Panc1 (cell line): ENCODE measurements at regions not wholly inside any gene's neighbourhood (a gene's known extent, or its start where the extent isn't known, plus 50 kb on each side); places are given as distances from the start of the nearest gene placed in this dataset.

ENCODE experiments used
- ATAC-seq: fragments of 200-7000 bp; cut with Tn5 transposase; 2 replicates; pipeline ENCODE4 v1.9.1; 2020; ENCODE audit warnings: mild to moderate bottlenecking, moderate library complexity
- BruUV-seq: library from RNA; stranded (reverse); fragments of 400-500 nt; replicated peaks from 2 replicates; lab custom pipeline; 2021; lab: Mats Ljungman, UMichigan
- CTCF ChIA-PET: fragments of 300-600 bp; sonication (Branson Sonifier 250); formaldehyde crosslinking; loops from one replicate; lab custom pipeline; 2022; ENCODE audit warnings: antibody characterized with exemption; lab: Charles Lee
- POLR2A ChIA-PET: fragments of 300-600 bp; sonication (Branson Sonifier 250); formaldehyde crosslinking; loops from one replicate; lab custom pipeline; 2022; ENCODE audit warnings: antibody characterized with exemption; lab: Charles Lee
- DNase-seq: peaks from one replicate; pipeline ENCODE4 v3.0.0-alpha.2; 2010; ENCODE audit warnings: low read depth, low spot score
- H3K27ac ChIP-seq: 2 replicates; pipeline ENCODE4 v1.5.1; 2011; ENCODE audit warnings: mild to moderate bottlenecking, low read length, inconsistent platforms
- H3K27me3 ChIP-seq: fragments of 200-500 bp; sonication (Bioruptor generic); 2 replicates; pipeline ENCODE4 v1.6.0; 2014; ENCODE audit warnings: low read length, inconsistent platforms; ENCODE audit not compliant: control insufficient read depth, insufficient read depth
- H3K36me3 ChIP-seq: fragments of 200-500 bp; sonication (Bioruptor generic); 2 replicates; pipeline ENCODE4 v1.5.1; 2014; ENCODE audit warnings: inconsistent platforms, mild to moderate bottlenecking, low read length, moderate library complexity; ENCODE audit not compliant: control insufficient read depth, insufficient read depth
- H3K4me1 ChIP-seq: 2 replicates; pipeline ENCODE4 v1.5.1; 2011; ENCODE audit warnings: inconsistent platforms, mild to moderate bottlenecking, low read length, moderate library complexity; ENCODE audit not compliant: control insufficient read depth, insufficient read depth
- H3K4me3 ChIP-seq, 2 experiments: 2 replicates each; pipeline ENCODE4 v1.5.1; 2011 to 2012; ENCODE audit warnings: low read depth in 2 of 2, low read length in 2 of 2, mild to moderate bottlenecking in 2 of 2, inconsistent platforms in 1 of 2, moderate library complexity in 1 of 2
- H3K9me3 ChIP-seq: fragments of 200-500 bp; sonication (Bioruptor generic); 2 replicates; pipeline ENCODE4 v1.5.1; 2014; ENCODE audit warnings: low read depth, mild to moderate bottlenecking, inconsistent platforms, low read length, moderate library complexity; ENCODE audit not compliant: control insufficient read depth, insufficient read depth
- POLR2AphosphoS5 ChIP-seq: IDR thresholded peaks from 2 replicates; pipeline ENCODE4 v1.6.1; 2012; ENCODE audit warnings: mild to moderate bottlenecking, low read depth, low read length, moderate library complexity
- SIN3A ChIP-seq: IDR thresholded peaks from 2 replicates; pipeline ENCODE4 v1.6.1; 2012; ENCODE audit warnings: low read depth, mild to moderate bottlenecking, low read length, moderate library complexity, borderline replicate concordance; ENCODE audit not compliant: insufficient read depth
- TCF7L2 ChIP-seq: IDR thresholded peaks from 2 replicates; pipeline ENCODE4 v1.6.1; 2011; ENCODE audit warnings: mild to moderate bottlenecking, low read depth, low read length, inconsistent platforms
- in situ Hi-C: cut with HindIII; loops from 2 replicates; pipeline ENCODE4 v1.10.0; 2016; ENCODE audit warnings: low sequenced_read_pairs, low pct_unique_long_range_greater_than_20kb
- intact Hi-C: fragments of 100-400 bp; cut with micrococcal nuclease; formaldehyde crosslinking; loops from one replicate; pipeline ENCODE4 v1.10.0; 2022; ENCODE audit not compliant: unreplicated experiment
- TF ChIP-seq, protein P1 (sequence below): fragments of 450-650 bp; IDR thresholded peaks from 2 replicates; pipeline ENCODE4 v1.5.1; 2017; ENCODE audit warnings: mild to moderate bottlenecking
- TF ChIP-seq, protein P2 (sequence below), 2 experiments: IDR thresholded peaks; 2 replicates each; pipeline ENCODE4 v1.6.1; 2011 to 2012; ENCODE audit warnings: low read depth in 2 of 2, control low read depth in 1 of 2, low read length in 1 of 2, mild to moderate bottlenecking in 1 of 2, moderate library complexity in 1 of 2; ENCODE audit not compliant: insufficient read depth in 1 of 2

- Histone ChIP-seq H3K36me3 (no peaks in the 10 kb centered on the region), H3K4me1 (no peaks in the 10 kb centered on the region), H3K9me3 (no peaks in the 10 kb centered on the region), H3K27me3 (no peaks in the 10 kb centered on the region), H3K27ac (no peak overlapping the region), H3K4me3 (no peak overlapping the region)
- POLR2A ChIA-PET: no interaction called here
- no TSS peak for BruUV-seq
- no peak for TF ChIP-seq TCF7L2
- TF ChIP-seq SIN3A: no peak
- TF ChIP-seq POLR2AphosphoS5: no peak
- TF ChIP-seq, protein P1, sequence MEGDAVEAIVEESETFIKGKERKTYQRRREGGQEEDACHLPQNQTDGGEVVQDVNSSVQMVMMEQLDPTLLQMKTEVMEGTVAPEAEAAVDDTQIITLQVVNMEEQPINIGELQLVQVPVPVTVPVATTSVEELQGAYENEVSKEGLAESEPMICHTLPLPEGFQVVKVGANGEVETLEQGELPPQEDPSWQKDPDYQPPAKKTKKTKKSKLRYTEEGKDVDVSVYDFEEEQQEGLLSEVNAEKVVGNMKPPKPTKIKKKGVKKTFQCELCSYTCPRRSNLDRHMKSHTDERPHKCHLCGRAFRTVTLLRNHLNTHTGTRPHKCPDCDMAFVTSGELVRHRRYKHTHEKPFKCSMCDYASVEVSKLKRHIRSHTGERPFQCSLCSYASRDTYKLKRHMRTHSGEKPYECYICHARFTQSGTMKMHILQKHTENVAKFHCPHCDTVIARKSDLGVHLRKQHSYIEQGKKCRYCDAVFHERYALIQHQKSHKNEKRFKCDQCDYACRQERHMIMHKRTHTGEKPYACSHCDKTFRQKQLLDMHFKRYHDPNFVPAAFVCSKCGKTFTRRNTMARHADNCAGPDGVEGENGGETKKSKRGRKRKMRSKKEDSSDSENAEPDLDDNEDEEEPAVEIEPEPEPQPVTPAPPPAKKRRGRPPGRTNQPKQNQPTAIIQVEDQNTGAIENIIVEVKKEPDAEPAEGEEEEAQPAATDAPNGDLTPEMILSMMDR: no peak
- TF ChIP-seq, protein P2, sequence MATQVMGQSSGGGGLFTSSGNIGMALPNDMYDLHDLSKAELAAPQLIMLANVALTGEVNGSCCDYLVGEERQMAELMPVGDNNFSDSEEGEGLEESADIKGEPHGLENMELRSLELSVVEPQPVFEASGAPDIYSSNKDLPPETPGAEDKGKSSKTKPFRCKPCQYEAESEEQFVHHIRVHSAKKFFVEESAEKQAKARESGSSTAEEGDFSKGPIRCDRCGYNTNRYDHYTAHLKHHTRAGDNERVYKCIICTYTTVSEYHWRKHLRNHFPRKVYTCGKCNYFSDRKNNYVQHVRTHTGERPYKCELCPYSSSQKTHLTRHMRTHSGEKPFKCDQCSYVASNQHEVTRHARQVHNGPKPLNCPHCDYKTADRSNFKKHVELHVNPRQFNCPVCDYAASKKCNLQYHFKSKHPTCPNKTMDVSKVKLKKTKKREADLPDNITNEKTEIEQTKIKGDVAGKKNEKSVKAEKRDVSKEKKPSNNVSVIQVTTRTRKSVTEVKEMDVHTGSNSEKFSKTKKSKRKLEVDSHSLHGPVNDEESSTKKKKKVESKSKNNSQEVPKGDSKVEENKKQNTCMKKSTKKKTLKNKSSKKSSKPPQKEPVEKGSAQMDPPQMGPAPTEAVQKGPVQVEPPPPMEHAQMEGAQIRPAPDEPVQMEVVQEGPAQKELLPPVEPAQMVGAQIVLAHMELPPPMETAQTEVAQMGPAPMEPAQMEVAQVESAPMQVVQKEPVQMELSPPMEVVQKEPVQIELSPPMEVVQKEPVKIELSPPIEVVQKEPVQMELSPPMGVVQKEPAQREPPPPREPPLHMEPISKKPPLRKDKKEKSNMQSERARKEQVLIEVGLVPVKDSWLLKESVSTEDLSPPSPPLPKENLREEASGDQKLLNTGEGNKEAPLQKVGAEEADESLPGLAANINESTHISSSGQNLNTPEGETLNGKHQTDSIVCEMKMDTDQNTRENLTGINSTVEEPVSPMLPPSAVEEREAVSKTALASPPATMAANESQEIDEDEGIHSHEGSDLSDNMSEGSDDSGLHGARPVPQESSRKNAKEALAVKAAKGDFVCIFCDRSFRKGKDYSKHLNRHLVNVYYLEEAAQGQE (IDR thresholded peaks at IDR 0.05; ENCODE audit: insufficient read depth in 1 of 2, low read depth in 2 of 2, low read length in 1 of 2): no peak
- intact Hi-C loops (no loop called here), in situ Hi-C loops (no loop called here)
- ATAC-seq (no peak), DNase-seq (no peak)
- CTCF ChIA-PET: no interaction called here
Measured at GRCh38 chr4:147284256-147284835, 196.6 kb upstream of the EDNRA start.

DNA sequence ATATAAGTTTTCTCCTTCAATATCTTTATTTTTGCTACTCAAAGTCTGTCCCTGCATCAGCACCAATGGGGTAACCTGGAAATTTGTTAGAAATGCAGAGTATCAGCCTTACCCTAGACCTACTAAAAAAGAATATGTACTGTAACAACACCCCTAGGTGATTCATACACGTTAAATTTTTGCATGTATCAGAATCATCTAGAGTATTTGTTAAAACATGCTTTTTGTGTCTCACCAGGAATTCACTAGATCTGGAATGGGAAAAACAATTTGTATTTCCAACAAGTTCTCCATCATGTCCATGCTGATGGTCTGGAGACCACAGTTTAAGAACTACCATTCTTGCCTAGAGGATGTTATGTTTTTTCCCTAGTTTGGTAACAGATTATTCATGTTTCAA is 196.0 kb upstream of the EDNRA start:
- no peak overlapping the region for H3K4me3 ChIP-seq
- no peak for ATAC-seq
- TF ChIP-seq TCF7L2 (no peak), POLR2AphosphoS5 (no peak), SIN3A (no peak)
- TF ChIP-seq, protein P1: no peak
- TF ChIP-seq, protein P2 (IDR thresholded peaks at IDR 0.05; ENCODE audit: insufficient read depth in 1 of 2, low read depth in 2 of 2, low read length in 1 of 2): no peak
- H3K9me3 ChIP-seq: no peaks in the 10 kb centered on the region
- H3K4me1 ChIP-seq: no peaks in the 10 kb centered on the region
- in situ Hi-C loops: no loop called here
- DNase-seq: no peak
- intact Hi-C loops: no loop called here
- CTCF ChIA-PET: no interaction called here
- no TSS peak for BruUV-seq
- POLR2A ChIA-PET: no interaction called here
- H3K27me3 ChIP-seq: no peaks in the 10 kb centered on the region
- H3K36me3 ChIP-seq: no peaks in the 10 kb centered on the region
- no peak overlapping the region for H3K27ac ChIP-seq
